ENCODE measurements at regions not wholly inside any gene's neighbourhood (a gene's known extent, or its start where the extent isn't known, plus 50 kb on each side); places are given as distances from the start of the nearest gene placed in this dataset.
"Not testable (repeated sequence)": the region's sequence is repeated elsewhere in the genome, so short reads cannot be mapped to it uniquely, and the experiment has no call there.

DNA sequence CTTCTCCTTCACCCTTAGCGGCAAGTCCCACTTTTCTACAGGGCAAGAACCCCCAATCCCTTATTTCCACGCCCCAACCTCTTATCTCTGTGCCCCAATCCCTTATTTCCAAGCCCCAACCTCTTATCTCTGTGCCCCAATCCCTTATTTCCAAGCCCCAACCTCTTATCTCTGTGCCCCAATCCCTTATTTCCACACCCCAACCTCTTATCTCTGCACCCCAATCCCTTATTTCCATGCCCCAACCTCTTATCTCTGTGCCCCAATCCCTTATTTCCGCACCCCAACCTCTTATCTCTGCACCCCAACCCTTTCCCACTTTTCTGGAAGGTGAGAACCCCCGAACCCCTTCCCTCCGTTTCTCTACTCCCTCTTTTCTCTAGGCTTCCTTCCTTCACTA lies 116.1 kb upstream of the GJE1 start:
- DNase-seq, result not testable (repeated sequence)

GRCh38 chr6:142015463-142015862 lies 117.3 kb upstream of the GJE1 start:
- DNase-seq, result not testable (repeated sequence)

DNA sequence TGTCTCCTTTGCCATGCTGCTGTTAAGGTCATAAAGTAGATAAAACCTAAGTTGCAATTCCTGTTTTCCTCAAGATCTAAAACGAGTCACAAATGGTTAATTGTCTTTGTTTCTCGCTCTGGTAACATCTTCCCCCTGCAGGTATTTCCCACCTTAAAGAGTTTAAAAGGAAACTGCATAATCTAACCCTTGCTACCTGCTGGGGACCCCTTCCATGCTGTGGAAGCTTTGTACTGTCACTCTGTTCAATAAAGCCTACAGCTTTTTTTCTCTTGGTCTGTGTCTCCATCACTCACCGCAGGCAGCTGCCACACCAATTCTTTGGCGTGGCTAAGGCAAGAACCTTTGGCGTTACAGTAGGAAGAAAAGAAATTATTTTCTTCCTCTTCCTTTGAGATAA lies 117.7 kb upstream of the GJE1 start:
- DNase-seq, result no peak

DNA sequence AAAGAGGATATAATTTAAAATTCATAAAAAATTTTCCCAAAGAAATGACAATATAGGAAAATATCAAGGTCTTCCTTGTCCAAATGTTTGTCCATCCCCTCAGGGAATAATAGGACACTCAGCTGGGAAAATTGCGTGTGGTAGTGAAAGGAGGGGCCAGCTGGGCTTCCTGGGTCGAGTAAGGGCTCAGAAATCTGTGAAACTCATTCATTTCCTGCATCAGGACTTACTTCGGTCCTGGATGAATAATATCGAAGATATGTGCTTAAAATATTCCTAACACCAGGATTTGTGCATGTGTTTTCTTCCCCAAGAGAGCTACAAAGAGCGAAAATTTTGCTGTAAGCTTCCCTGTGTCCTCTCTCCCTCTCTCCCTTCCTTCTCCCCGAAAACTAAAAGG lies 118.2 kb upstream of the GJE1 start:
- no peak for DNase-seq

DNA sequence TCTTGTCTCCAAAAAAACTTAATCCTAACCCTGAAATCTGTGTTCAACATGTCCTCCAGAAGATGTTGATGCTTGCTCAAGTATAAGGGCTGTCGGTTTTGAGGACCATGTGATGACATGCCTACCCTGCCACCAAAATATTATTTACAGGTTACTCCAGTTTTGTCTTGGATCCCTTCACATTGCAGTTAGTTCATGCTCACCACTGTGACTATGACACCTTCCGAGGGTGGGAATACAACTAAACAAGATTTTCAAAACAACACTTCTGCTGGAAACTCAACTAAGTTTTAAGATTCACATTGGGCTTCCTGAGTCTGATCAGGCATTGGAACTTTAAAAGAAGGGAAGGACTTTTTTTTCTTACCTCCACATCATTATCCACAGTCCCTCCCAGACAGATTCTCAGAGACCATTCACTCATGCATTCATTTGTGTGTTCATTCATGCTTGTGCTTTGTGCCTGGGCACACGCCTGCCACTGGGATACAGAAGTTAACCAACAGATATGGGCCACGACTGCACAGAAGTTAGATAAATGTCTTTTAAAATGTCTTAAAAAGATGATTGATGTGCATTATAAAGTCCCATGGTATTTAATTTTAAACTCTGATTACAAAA lies 118.7 kb upstream of the GJE1 start:
- no peak for DNase-seq

DNA sequence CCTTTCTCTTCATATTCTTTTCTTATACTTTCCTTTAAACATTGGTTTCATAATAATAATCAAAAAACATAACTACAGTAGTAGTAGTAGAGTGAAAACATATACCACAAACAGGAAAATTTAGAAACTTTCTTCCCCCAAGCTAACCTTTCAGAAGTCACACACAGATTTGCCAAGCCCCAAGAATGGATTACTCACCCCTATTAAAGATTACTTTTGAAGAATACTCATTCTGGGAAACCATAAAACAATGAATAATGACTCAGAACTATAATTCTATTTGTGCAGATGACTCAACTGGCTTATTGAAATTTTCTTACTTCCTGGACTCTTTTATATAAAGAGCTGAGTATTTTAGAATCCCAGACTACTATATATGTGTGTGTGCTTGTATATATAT lies 119.4 kb upstream of the GJE1 start:
- no peak for DNase-seq

DNA sequence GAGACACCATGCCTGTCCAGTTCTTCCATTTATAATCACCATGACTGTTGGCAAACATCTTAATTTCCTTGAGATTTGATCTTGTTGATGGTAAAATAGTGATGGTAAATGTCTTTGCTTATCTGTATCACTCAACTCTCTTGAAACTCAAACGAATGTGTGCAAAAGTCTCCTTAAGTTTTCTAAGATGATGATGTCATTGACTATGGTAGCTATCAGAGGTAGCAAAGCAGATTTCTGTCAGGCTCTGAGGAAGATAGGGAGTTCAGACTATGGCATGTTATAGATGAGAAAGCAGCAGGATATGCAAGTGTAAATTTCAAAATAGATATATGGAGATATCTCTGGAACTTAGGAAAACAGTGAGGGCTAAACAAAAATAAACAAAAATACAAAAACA lies 121.0 kb upstream of the GJE1 start:
- no peak for DNase-seq

DNA sequence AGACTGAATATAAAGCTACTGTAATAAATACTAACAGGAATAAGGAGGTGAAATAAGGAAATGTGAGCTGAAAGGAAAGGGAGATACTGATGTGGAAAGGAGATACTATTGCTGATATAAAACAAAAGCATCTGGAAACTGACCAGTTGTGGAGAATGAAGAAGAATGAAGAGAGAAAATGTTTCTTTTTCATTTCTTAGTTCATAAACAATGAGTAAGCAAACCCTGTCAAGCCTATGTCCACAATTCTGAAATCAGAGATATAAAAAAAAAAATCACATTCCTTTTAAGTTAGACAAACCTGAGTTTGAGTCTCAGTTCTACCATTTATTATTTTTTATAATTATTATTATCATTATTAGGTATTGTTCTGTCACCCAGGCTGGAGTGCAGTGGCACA lies 121.6 kb upstream of the GJE1 start:
- no peak for DNase-seq

DNA sequence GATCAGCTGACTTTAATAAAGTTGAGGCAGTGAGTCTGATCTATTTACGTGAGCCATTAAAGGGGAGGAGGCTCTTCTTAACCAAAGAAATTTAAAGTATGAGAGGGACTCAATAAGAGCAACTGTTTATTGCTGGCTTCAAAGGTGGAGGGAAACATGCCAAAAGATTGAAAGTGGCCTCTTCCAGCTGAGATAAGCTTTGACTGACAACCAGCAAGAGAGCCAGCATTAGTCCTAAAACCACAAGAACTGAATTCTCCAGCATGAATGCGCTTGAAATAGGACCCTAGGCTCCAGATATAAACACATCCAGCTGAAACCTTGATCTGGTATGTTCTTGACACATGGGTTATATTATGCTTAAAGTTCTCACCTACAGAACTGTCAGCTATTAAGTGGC lies 123.1 kb upstream of the GJE1 start:
- no peak for DNase-seq

GRCh38 chr6:142008781-142009180 lies 123.9 kb upstream of the GJE1 start:
- DNase-seq, result no peak

- no peak for DNase-seq
These were observed 124.5 kb upstream of the GJE1 start for GRCh38 chr6:142008016-142008735.

GRCh38 chr6:142005021-142005420 lies 127.7 kb upstream of the GJE1 start:
- DNase-seq, result no peak

GRCh38 chr6:142002825-142003405 lies 129.8 kb upstream of the GJE1 start:
- DNase-seq, result no peak

DNA sequence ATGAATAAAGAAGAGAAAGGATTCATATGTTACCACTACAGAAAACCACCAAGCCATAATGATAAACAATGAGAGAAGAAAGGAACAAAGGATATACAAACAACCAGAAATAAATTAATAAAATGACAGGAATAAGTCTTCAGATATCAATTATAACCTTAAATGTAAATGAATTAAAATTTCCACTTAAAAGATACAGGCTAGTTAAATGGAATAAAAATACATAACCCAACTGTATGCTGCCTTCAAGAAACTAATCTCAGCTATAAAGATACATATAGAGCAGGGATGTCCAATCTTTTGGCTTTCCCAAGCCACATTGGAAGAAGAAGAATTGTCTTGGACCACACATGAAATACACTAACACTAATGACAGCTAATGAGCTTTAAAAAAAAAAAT lies 135.9 kb upstream of the GJE1 start:
- no peak for DNase-seq

DNA sequence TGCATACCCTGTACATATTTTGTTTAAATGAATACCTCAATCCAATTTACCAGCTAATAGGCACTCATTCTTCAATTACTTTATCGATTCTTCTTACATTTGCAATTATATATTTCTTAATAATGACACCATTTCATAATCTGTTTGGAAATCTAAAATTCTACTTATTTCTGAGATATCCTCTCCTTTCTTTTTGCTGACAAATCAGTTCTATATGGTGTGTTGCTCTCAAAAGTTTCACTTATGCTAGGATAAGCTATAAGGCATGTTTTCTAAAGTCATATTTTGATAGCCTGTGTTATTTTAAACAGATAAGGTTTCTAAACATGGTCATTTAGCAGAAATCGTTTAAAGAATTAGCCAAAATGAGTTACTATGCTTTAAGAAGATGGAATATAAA lies 140.6 kb upstream of the GJE1 start:
- no peak for DNase-seq

DNA sequence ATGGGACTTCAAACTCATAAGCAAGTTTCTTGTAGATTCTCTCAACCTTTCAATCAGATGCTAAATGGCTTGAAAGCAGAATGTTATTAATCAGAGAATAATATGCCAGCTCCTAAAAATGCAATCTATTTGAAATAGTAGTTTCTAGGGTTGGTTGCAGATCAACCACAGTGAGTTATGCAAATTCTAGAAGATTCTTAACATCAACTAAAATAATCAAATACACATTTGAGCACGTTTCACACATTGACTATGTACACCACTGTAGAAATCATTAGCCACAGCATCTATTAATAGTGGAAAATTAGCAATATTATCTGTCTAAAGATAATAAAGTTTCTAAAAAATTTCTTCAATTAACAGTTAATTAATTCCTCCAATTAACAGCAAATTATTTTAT lies 141.9 kb upstream of the GJE1 start:
- DNase-seq, result no peak

DNA sequence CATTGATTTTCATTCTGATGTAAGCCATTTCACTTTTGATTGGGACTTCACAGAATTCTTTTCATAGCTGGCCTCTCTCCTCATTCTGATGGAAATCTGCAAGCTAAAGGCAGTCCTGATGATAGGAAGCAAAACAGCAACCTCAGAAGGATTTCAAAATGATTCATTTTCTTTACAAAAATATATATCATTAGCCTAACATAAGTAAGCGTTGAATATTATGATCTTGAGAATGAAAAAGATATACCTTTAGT lies 143.1 kb upstream of the GJE1 start:
- no peak for DNase-seq

DNA sequence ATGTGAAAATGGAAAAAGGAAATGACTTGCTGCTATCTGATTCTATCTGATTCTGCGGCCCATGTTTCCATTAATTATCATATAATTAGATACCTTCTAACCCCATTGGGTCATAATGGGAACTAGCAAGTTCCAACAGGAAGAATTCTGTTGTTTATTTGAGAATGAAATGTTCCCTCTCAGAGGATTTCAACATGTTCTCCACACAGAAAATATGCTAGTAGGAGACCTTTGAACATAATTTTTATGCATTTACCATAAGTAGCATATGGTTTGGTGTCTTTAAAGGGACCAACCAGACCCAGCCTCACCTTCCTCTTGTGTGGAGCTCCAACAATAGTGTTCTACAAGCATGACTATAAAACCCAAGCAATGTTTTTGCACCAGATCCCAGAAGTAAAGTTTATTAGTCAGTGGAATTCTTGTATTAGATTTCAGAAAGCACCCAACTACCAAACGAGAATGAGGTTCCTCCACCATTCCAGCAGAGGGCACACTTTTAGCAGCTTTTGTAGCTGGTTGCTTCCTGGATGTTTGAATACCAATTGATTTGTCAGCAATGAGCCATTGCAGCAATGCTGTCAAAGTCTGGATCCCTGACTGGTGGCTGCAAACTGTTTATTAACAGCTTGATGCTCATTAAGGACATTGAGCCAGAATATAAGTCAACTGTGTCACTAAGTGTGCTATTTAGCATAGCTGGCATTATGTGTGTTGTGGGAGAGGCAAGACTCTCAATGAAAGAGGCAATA lies 143.6 kb upstream of the GJE1 start:
- DNase-seq, result no peak

- no peak for DNase-seq
These were observed 144.4 kb upstream of the GJE1 start for GRCh38 chr6:141988327-141988726.

GRCh38 chr6:141986457-141986856 lies 146.3 kb upstream of the GJE1 start:
- DNase-seq, result no peak

DNA sequence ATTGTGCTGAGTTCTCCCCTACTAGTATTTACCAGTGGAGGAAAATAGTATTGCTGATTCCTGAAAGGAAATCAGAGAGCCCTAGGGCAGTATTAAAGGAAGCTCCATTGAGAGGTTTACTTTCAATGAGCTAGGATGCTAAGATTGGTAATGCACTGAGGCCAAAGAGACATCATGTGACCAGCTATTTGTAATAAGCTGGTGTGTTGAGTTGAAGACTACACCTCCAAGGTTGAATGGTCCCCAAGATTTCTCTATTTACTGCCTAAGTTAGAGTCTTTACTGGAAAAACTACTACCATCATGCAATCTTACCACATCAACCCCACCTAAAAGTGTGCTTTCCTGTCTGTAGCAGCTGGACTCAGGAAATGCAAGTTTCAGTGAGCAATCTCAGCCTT lies 151.5 kb upstream of the GJE1 start:
- no peak for DNase-seq

DNA sequence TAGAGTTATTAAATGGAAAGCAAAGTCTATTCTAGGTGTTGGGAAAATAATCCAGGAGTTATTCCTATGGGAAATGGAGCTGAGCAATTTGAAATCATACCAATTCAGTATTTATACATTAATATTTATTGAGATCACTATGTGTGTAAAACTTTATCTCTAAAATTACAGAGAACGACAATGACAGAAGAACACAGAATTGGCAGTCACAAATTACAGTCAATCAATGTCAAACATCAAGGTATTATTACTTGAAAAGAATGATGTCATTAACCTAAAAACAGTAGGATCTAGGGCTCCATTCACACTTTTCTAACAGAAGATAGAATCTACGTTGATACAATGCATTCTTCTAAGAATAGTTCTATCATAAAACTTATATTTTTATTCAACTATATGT lies 154.9 kb upstream of the GJE1 start:
- no peak for DNase-seq

GRCh38 chr6:141976994-141977393 lies 155.7 kb upstream of the GJE1 start:
- no peak for DNase-seq

- not testable (repeated sequence) for DNase-seq
These were observed 162.8 kb upstream of the GJE1 start for GRCh38 chr6:141969768-141970415.

All from NCI-H2029 (cell line).